ENCODE measurements at regions not wholly inside any gene's neighbourhood (a gene's known extent, or its start where the extent isn't known, plus 50 kb on each side); places are given as distances from the start of the nearest gene placed in this dataset.
A peak's percentile ranks its signal among the peaks of the same experiment; 100 is the strongest.

- no peaks in the 10 kb centered on the region for H3K9me3 Mint-ChIP-seq
- no peak for TF ChIP-seq CTCF (conservative IDR thresholded peaks at IDR 0.05)
- Histone ChIP-seq H3K79me2 (ENCODE audit: insufficient read depth, low read length) (no peaks in the 10 kb centered on the region), H3K23ac (ENCODE audit: insufficient read length, low read depth, low read length) (no peak overlapping the region), H3K79me1 (ENCODE audit: insufficient read depth, low read depth, low read length, poor library complexity, severe bottlenecking) (no peaks in the 10 kb centered on the region), H4K8ac (replicated peaks; ENCODE audit: insufficient read length, low read depth, low read length) (no peak overlapping the region), H4K20me1 (ENCODE audit: control insufficient read depth, insufficient read depth, insufficient read length) (no peaks in the 10 kb centered on the region), H2BK5ac (ENCODE audit: insufficient read length, low read length) (no peak overlapping the region), H3K9ac (ENCODE audit: extremely low read depth, insufficient read length, low read length) (no peak overlapping the region), H3K27ac (ENCODE audit: insufficient read length, low read depth, low read length) (no peak overlapping the region), H3K27me3 (ENCODE audit: insufficient read depth, low read length) (no peaks in the 10 kb centered on the region; the same call in 1 of the 2 replicates), H3K14ac (ENCODE audit: insufficient read depth, low read length) (no peak overlapping the region), H3K56ac (ENCODE audit: insufficient read length, low read depth, low read length) (no peak overlapping the region), H2BK120ac (ENCODE audit: low read depth, low read length, poor library complexity, severe bottlenecking) (no peak overlapping the region), H2AK5ac (ENCODE audit: insufficient read length, low read length) (no peak overlapping the region), H2BK20ac (ENCODE audit: low read depth, low read length, poor library complexity, severe bottlenecking) (no peak overlapping the region), H3K9me3 (ENCODE audit: control insufficient read depth, low read depth, low read length) (no peaks in the 10 kb centered on the region), H3K4me1 (ENCODE audit: insufficient read depth, low read length) (peaks cover 2% of the 10 kb centered on the region; the same call in 1 of the 2 replicates), H2BK15ac (ENCODE audit: low read depth, low read length) (no peak overlapping the region), H3T11ph (ENCODE audit: low read length) (no peak overlapping the region), H4K5ac (ENCODE audit: insufficient read length, low read depth, low read length) (no peak overlapping the region), H3K23me2 (ENCODE audit: insufficient read length, low read depth, low read length, poor library complexity, severe bottlenecking) (peaks cover 7% of the 10 kb centered on the region), H3K4ac (ENCODE audit: low read depth, low read length) (no peak overlapping the region), H4K91ac (ENCODE audit: insufficient read length, low read depth, low read length) (no peak overlapping the region), H2BK12ac (ENCODE audit: insufficient read length, low read depth, low read length) (no peak overlapping the region), H3K18ac (ENCODE audit: insufficient read length, low read depth, low read length) (no peak overlapping the region), H3K4me2 (ENCODE audit: insufficient read depth, insufficient read length, low read length) (no peak overlapping the region), H2AFZ (ENCODE audit: low read length) (no peak overlapping the region)
- peak overlapping the region in 1 of 3 experiments; percentile 7; a peak in 3 of 7 replicates for H3K27ac Mint-ChIP-seq
- H3K27me3 Mint-ChIP-seq (ENCODE audit: low read depth), result peaks cover 30% of the 10 kb centered on the region
- H3K4me1 Mint-ChIP-seq, result peaks cover 59 to 71% of the 10 kb centered on the region in 2 experiments
- H3K36me3 Mint-ChIP-seq (ENCODE audit: insufficient read depth in 1 of 3, low read depth in 3 of 3), result no peaks in the 10 kb centered on the region
- no peak overlapping the region for H3K4me3 Mint-ChIP-seq
- no peak for DNase-seq
- WGBS (ENCODE audit: extremely low coverage, insufficient read length, low lambda C conversion rate), result no CpG with 5 or more reads among the region's 7 CpGs
These were observed 121.0 kb downstream of the MRPL14 start for GRCh38 chr6:44006123-44006871.
